Occipital lobe (tissue), 1 donor: ENCODE measurements at regions not wholly inside any gene's neighbourhood (a gene's known extent, or its start where the extent isn't known, plus 50 kb on each side); places are given as distances from the start of the nearest gene placed in this dataset.
"Not testable (repeated sequence)": the region's sequence is repeated elsewhere in the genome, so short reads cannot be mapped to it uniquely, and the experiment has no call there.

Experiments used
- DNase-seq: peaks from one replicate; lab custom pipeline; 2025; lab: John Stamatoyannopoulos, UW

- DNase-seq = no peak
Measured at GRCh38 chr5:105638437-105638836, 2032.3 kb downstream of the EFNA5 start.

- no peak for DNase-seq
Measured at GRCh38 chr5:105632043-105632442, 2038.7 kb downstream of the EFNA5 start.

- no peak for DNase-seq
Measured at GRCh38 chr5:105630803-105631202, 2039.9 kb downstream of the EFNA5 start.

- DNase-seq = no peak
Measured at GRCh38 chr5:105619725-105620124, 2051.0 kb downstream of the EFNA5 start.

- DNase-seq = no peak
Measured at GRCh38 chr5:105617436-105618215, 2053.1 kb downstream of the EFNA5 start.

GRCh38 chr5:105616599-105616998 lies 2054.0 kb upstream of the NUDT12 start:
- no peak for DNase-seq

GRCh38 chr5:105602406-105602805 lies 2039.8 kb upstream of the NUDT12 start:
- DNase-seq = not testable (repeated sequence)

- no peak for DNase-seq
Measured at GRCh38 chr5:105593011-105593760, 2030.6 kb upstream of the NUDT12 start.

- no peak for DNase-seq
Measured at GRCh38 chr5:105587963-105588662, 2025.5 kb upstream of the NUDT12 start.

GRCh38 chr5:105581988-105582690 lies 2019.5 kb upstream of the NUDT12 start:
- no peak for DNase-seq

- DNase-seq = no peak
Measured at GRCh38 chr5:105573575-105573974, 2011.0 kb upstream of the NUDT12 start.

GRCh38 chr5:105565531-105565930 lies 2002.9 kb upstream of the NUDT12 start:
- DNase-seq = no peak

- DNase-seq = no peak
Measured at GRCh38 chr5:105563842-105564241, 2001.3 kb upstream of the NUDT12 start.

- DNase-seq = no peak
Measured at GRCh38 chr5:105554568-105555169, 1992.1 kb upstream of the NUDT12 start.

GRCh38 chr5:105544300-105544699 lies 1981.7 kb upstream of the NUDT12 start:
- no peak for DNase-seq

- DNase-seq = no peak
Measured at GRCh38 chr5:105536675-105537074, 1974.1 kb upstream of the NUDT12 start.

GRCh38 chr5:105530716-105531261 lies 1968.2 kb upstream of the NUDT12 start:
- no peak for DNase-seq

GRCh38 chr5:105529851-105530250 lies 1967.3 kb upstream of the NUDT12 start:
- no peak for DNase-seq

- DNase-seq = no peak
Measured at GRCh38 chr5:105508519-105508918, 1945.9 kb upstream of the NUDT12 start.

GRCh38 chr5:105506692-105507277 lies 1944.2 kb upstream of the NUDT12 start:
- DNase-seq = no peak

GRCh38 chr5:105503950-105504349 lies 1941.4 kb upstream of the NUDT12 start:
- no peak for DNase-seq
